NCI-H748 (cell line): ENCODE measurements at regions not wholly inside any gene's neighbourhood (a gene's known extent, or its start where the extent isn't known, plus 50 kb on each side); places are given as distances from the start of the nearest gene placed in this dataset.
"Not testable (repeated sequence)": the region's sequence is repeated elsewhere in the genome, so short reads cannot be mapped to it uniquely, and the experiment has no call there.

Experiments used
- DNase-seq: peaks from one replicate; lab custom pipeline; 2025; ENCODE audit not compliant: unreplicated experiment; lab: John Stamatoyannopoulos, UW

- DNase-seq, result no peak
Measured at GRCh38 chr4:81786766-81787165, 315.1 kb upstream of the RASGEF1B start.

GRCh38 chr4:81786063-81786763, 314.5 kb upstream of the RASGEF1B start:
- peak; percentile 45 for DNase-seq

- DNase-seq, result no peak
Measured at GRCh38 chr4:81785338-81785737, 313.6 kb upstream of the RASGEF1B start.

- no peak for DNase-seq
Measured at GRCh38 chr4:81783558-81783957, 311.9 kb upstream of the RASGEF1B start.

- no peak for DNase-seq
Measured at GRCh38 chr4:81781799-81782198, 310.1 kb upstream of the RASGEF1B start.

- not testable (repeated sequence) for DNase-seq
Measured at GRCh38 chr4:81777718-81778117, 306.0 kb upstream of the RASGEF1B start.

GRCh38 chr4:81776794-81777193, 305.1 kb upstream of the RASGEF1B start:
- DNase-seq, result no peak

GRCh38 chr4:81773557-81773956, 301.9 kb upstream of the RASGEF1B start:
- DNase-seq, result no peak

- DNase-seq, result no peak
Measured at GRCh38 chr4:81771721-81772120, 300.0 kb upstream of the RASGEF1B start.

GRCh38 chr4:81769244-81769643, 297.5 kb upstream of the RASGEF1B start:
- DNase-seq, result no peak

- DNase-seq, result no peak
Measured at GRCh38 chr4:81758574-81759264, 287.0 kb upstream of the RASGEF1B start.

GRCh38 chr4:81757691-81758090, 286.0 kb upstream of the RASGEF1B start:
- DNase-seq, result peak; percentile 67

- DNase-seq, result no peak
Measured at GRCh38 chr4:81756973-81757372, 285.3 kb upstream of the RASGEF1B start.

- no peak for DNase-seq
Measured at GRCh38 chr4:81756042-81756441, 284.3 kb upstream of the RASGEF1B start.

- no peak for DNase-seq
Measured at GRCh38 chr4:81754169-81754568, 282.5 kb upstream of the RASGEF1B start.

GRCh38 chr4:81751531-81752289, 280.0 kb upstream of the RASGEF1B start:
- no peak for DNase-seq

GRCh38 chr4:81747242-81747930, 275.7 kb upstream of the RASGEF1B start:
- no peak for DNase-seq

- DNase-seq, result no peak
Measured at GRCh38 chr4:81746773-81747172, 275.1 kb upstream of the RASGEF1B start.

GRCh38 chr4:81746071-81746470, 274.4 kb upstream of the RASGEF1B start:
- peak; percentile 54 for DNase-seq

GRCh38 chr4:81745050-81745449, 273.3 kb upstream of the RASGEF1B start:
- peak; percentile 7 for DNase-seq

GRCh38 chr4:81743731-81744435, 272.2 kb upstream of the RASGEF1B start:
- peak; percentile 37 for DNase-seq
